ENCODE measurements at regions not wholly inside any gene's neighbourhood (a gene's known extent, or its start where the extent isn't known, plus 50 kb on each side); places are given as distances from the start of the nearest gene placed in this dataset.
"Not testable (repeated sequence)": the region's sequence is repeated elsewhere in the genome, so short reads cannot be mapped to it uniquely, and the experiment has no call there.

- no peak for TF ChIP-seq SNAI2 (CRISPR knock-in tag; IDR thresholded peaks at IDR 0.05)
- no peak for TF ChIP-seq ZNF565 (CRISPR knock-in tag; conservative IDR thresholded peaks at IDR 0.05; ENCODE audit: low read depth)
- no peak for TF ChIP-seq ZFP3 (CRISPR knock-in tag; IDR thresholded peaks at IDR 0.05)
- no peak for TF ChIP-seq TSHZ2 (CRISPR knock-in tag; IDR thresholded peaks at IDR 0.05)
- no peak for TF ChIP-seq PATZ1 (CRISPR knock-in tag; IDR thresholded peaks at IDR 0.05; ENCODE audit: borderline replicate concordance)
- no peak for TF ChIP-seq CSRNP3 (CRISPR knock-in tag; IDR thresholded peaks at IDR 0.05)
- TF ChIP-seq ZNF70 (CRISPR knock-in tag; IDR thresholded peaks at IDR 0.05), result no peak
- no peak for TF ChIP-seq ARNTL (CRISPR knock-in tag; IDR thresholded peaks at IDR 0.05; ENCODE audit: borderline replicate concordance, low read depth)
- TF ChIP-seq OSR1 (CRISPR knock-in tag; IDR thresholded peaks at IDR 0.05), result no peak
- no peak for TF ChIP-seq ZC3H10 (CRISPR knock-in tag; IDR thresholded peaks at IDR 0.05)
- TF ChIP-seq RARB (CRISPR knock-in tag; IDR thresholded peaks at IDR 0.05), result no peak
- ATAC-seq, result no peak
Observed at GRCh38 chr14:46108228-46108627, 543.4 kb downstream of the RPL10L start.

GRCh38 chr14:46100901-46101300 is 550.7 kb downstream of the RPL10L start:
- ATAC-seq, result not testable (repeated sequence)

- no peak for ATAC-seq
- TF ChIP-seq ARNTL (CRISPR knock-in tag; IDR thresholded peaks at IDR 0.05; ENCODE audit: borderline replicate concordance, low read depth) (no peak), POU6F1 (CRISPR knock-in tag; IDR thresholded peaks at IDR 0.05; ENCODE audit: borderline replicate concordance, low read depth) (no peak), RARB (CRISPR knock-in tag; IDR thresholded peaks at IDR 0.05) (no peak), ZNF70 (CRISPR knock-in tag; IDR thresholded peaks at IDR 0.05) (no peak), BACH2 (CRISPR knock-in tag; IDR thresholded peaks at IDR 0.05; ENCODE audit: borderline replicate concordance) (no peak), CREB5 (CRISPR knock-in tag; IDR thresholded peaks at IDR 0.05; ENCODE audit: low read depth) (no peak), CSDC2 (CRISPR knock-in tag; IDR thresholded peaks at IDR 0.05) (no peak), OSR1 (CRISPR knock-in tag; IDR thresholded peaks at IDR 0.05) (no peak)
Observed at GRCh38 chr14:46091819-46092218, 559.8 kb downstream of the RPL10L start.

- no peak for ATAC-seq
Observed at GRCh38 chr14:46087604-46088003, 564.0 kb downstream of the RPL10L start.

More at GRCh38 chr14:46087604-46088003, 564.0 kb downstream of the RPL10L start:
- TF ChIP-seq ZNF565 (CRISPR knock-in tag; conservative IDR thresholded peaks at IDR 0.05; ENCODE audit: low read depth) (no peak), TSHZ2 (CRISPR knock-in tag; IDR thresholded peaks at IDR 0.05) (no peak), PATZ1 (CRISPR knock-in tag; IDR thresholded peaks at IDR 0.05; ENCODE audit: borderline replicate concordance) (no peak), TCF4 (CRISPR knock-in tag; IDR thresholded peaks at IDR 0.05; ENCODE audit: borderline replicate concordance) (no peak), ISL1 (CRISPR knock-in tag; IDR thresholded peaks at IDR 0.05) (no peak), SNAI2 (CRISPR knock-in tag; IDR thresholded peaks at IDR 0.05) (no peak), RARB (CRISPR knock-in tag; IDR thresholded peaks at IDR 0.05) (no peak), ZNF70 (CRISPR knock-in tag; IDR thresholded peaks at IDR 0.05) (no peak)
